NT2/D1 (cell line): ENCODE measurements at regions not wholly inside any gene's neighbourhood (a gene's known extent, or its start where the extent isn't known, plus 50 kb on each side); places are given as distances from the start of the nearest gene placed in this dataset.

Experiments used
- YY1 ChIP-seq: IDR thresholded peaks from 2 replicates; pipeline ENCODE4 v1.6.1; 2011; ENCODE audit not compliant: insufficient read length, insufficient read depth
- ZNF274 ChIP-seq: IDR thresholded peaks from 2 replicates; pipeline ENCODE4 v1.6.1; 2011; ENCODE audit warnings: mild to moderate bottlenecking, low read depth, low read length

- TF ChIP-seq YY1 = no peak
- TF ChIP-seq ZNF274 = no peak
These were observed 168.7 kb downstream of the GPR37 start for GRCh38 chr7:124596881-124597280.
